Suprapubic skin (tissue), 4 donors: ENCODE measurements at regions not wholly inside any gene's neighbourhood (a gene's known extent, or its start where the extent isn't known, plus 50 kb on each side); places are given as distances from the start of the nearest gene placed in this dataset.

ENCODE experiments used
- CTCF ChIP-seq, 2 donors: fragments of 200-600 bp in 1 of 2; fragments of 450-650 bp in 1 of 2; sonication (generic) in 1 of 2; IDR thresholded peaks; one replicate each; pipeline ENCODE4 v1.5.1; 2016 to 2019; ENCODE audit warnings: antibody characterized with exemption in 2 of 2, mild to moderate bottlenecking in 1 of 2, moderate library complexity in 1 of 2
- EP300 ChIP-seq: sonication (generic); formaldehyde crosslinking; IDR thresholded peaks from one replicate; pipeline ENCODE4 v1.6.1; 2017; ENCODE audit warnings: antibody characterized with exemption
- POLR2A ChIP-seq, 2 donors: fragments of 450-650 bp; IDR thresholded peaks; one replicate each; pipeline ENCODE4 v1.6.1; 2017; ENCODE audit warnings: antibody characterized with exemption in 2 of 2, mild to moderate bottlenecking in 2 of 2, moderate library complexity in 2 of 2
- POLR2AphosphoS5 ChIP-seq, 3 donors: sonication (generic); formaldehyde crosslinking; IDR thresholded peaks; one replicate each; pipeline ENCODE4 v1.6.1; 2017; ENCODE audit warnings: antibody characterized with exemption in 3 of 3

DNA sequence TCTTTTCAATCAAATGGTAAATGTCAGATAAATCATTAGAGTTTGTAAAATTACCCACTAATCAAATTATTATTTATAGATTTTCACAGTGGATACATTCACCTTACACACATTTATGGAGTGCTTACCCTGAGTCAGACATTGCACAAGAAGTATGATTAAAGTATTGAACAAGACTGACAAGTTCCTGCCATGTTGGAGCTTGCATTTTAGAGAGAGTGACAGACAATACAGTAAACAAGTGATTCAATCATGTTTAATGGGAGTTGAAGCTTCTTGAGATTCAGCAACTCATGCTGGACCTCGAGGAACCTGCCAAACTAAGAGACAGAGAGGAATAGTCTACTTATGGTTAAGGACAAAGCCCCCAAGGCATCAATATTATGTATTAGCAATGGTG, 487.8 kb downstream of the PCDH17 start:
- TF ChIP-seq POLR2A (IDR thresholded peaks at IDR 0.05) (no peak), CTCF (IDR thresholded peaks at IDR 0.05) (no peak), POLR2AphosphoS5 (IDR thresholded peaks at IDR 0.05) (no peak), EP300 (no peak)
